SK-N-MC (cell line): ENCODE measurements at regions not wholly inside any gene's neighbourhood (a gene's known extent, or its start where the extent isn't known, plus 50 kb on each side); places are given as distances from the start of the nearest gene placed in this dataset.

ENCODE experiments used
- EZH2 ChIP-seq: fragments of 200-600 bp; sonication (generic); IDR thresholded peaks from one replicate; pipeline ENCODE4 v1.6.1; 2017; ENCODE audit warnings: antibody characterized with exemption
- POLR2AphosphoS5 ChIP-seq: IDR thresholded peaks from 2 replicates; pipeline ENCODE4 v1.6.1; 2012; ENCODE audit warnings: mild to moderate bottlenecking, low read depth, low read length, borderline replicate concordance

- TF ChIP-seq POLR2AphosphoS5: no peak
- no peak for TF ChIP-seq EZH2
Measured at GRCh38 chr5:23440703-23441102, 66.7 kb upstream of the PRDM9 start.
